HG03571 (cell line): ENCODE measurements at regions not wholly inside any gene's neighbourhood (a gene's known extent, or its start where the extent isn't known, plus 50 kb on each side); places are given as distances from the start of the nearest gene placed in this dataset.
"Not testable (repeated sequence)": the region's sequence is repeated elsewhere in the genome, so short reads cannot be mapped to it uniquely, and the experiment has no call there.

Experiments used
- ATAC-seq: cut with Tn5 transposase; IDR thresholded peaks from one replicate; pipeline ENCODE4 v1.9.1; 2021; ENCODE audit not compliant: unreplicated experiment

- no peak for ATAC-seq
These were observed 386.8 kb downstream of the PTH2R start for GRCh38 chr2:208793434-208793833.

- no peak for ATAC-seq
These were observed 387.8 kb downstream of the PTH2R start for GRCh38 chr2:208794288-208794975.

GRCh38 chr2:208798698-208799097 is 392.1 kb downstream of the PTH2R start:
- ATAC-seq, result no peak

GRCh38 chr2:208799397-208799796 is 392.8 kb downstream of the PTH2R start:
- no peak for ATAC-seq

GRCh38 chr2:208800887-208801286 is 394.3 kb downstream of the PTH2R start:
- ATAC-seq, result not testable (repeated sequence)

GRCh38 chr2:208807756-208808155 is 401.2 kb downstream of the PTH2R start:
- ATAC-seq, result no peak

- ATAC-seq, result not testable (repeated sequence)
These were observed 405.3 kb downstream of the PTH2R start for GRCh38 chr2:208811885-208812284.

- no peak for ATAC-seq
These were observed 412.6 kb downstream of the PTH2R start for GRCh38 chr2:208819190-208819589.

- ATAC-seq, result no peak
These were observed 413.6 kb downstream of the PTH2R start for GRCh38 chr2:208820014-208820688.

GRCh38 chr2:208827109-208827508 is 420.5 kb downstream of the PTH2R start:
- no peak for ATAC-seq

- ATAC-seq, result no peak
These were observed 421.1 kb downstream of the PTH2R start for GRCh38 chr2:208827549-208828221.

GRCh38 chr2:208830203-208830602 is 423.6 kb downstream of the PTH2R start:
- ATAC-seq, result no peak

- ATAC-seq, result no peak
These were observed 441.1 kb downstream of the PTH2R start for GRCh38 chr2:208847651-208848050.

- no peak for ATAC-seq
These were observed 448.1 kb downstream of the PTH2R start for GRCh38 chr2:208854717-208855116.

- no peak for ATAC-seq
These were observed 460.8 kb downstream of the PTH2R start for GRCh38 chr2:208867374-208867773.

- no peak for ATAC-seq
These were observed 466.0 kb downstream of the PTH2R start for GRCh38 chr2:208872591-208872990.

GRCh38 chr2:208879666-208880065 is 473.1 kb downstream of the PTH2R start:
- no peak for ATAC-seq

- ATAC-seq, result no peak
These were observed 473.6 kb downstream of the PTH2R start for GRCh38 chr2:208880171-208880570.

GRCh38 chr2:208890486-208890885 is 483.9 kb downstream of the PTH2R start:
- no peak for ATAC-seq

- ATAC-seq, result no peak
These were observed 485.6 kb downstream of the PTH2R start for GRCh38 chr2:208892203-208892602.

- no peak for ATAC-seq
These were observed 499.7 kb downstream of the PTH2R start for GRCh38 chr2:208906330-208906729.

GRCh38 chr2:208915401-208915800 is 508.4 kb upstream of the MAP2 start:
- ATAC-seq, result no peak
